Activated naive CD8-positive, alpha-beta T cell (primary cell): ENCODE measurements at regions not wholly inside any gene's neighbourhood (a gene's known extent, or its start where the extent isn't known, plus 50 kb on each side); places are given as distances from the start of the nearest gene placed in this dataset.

Source experiments
- H3K27ac Mint-ChIP-seq: one replicate; pipeline ENCODE4 v1.8.0; 2021; ENCODE audit warnings: mixed read lengths
- H3K27me3 Mint-ChIP-seq: one replicate; pipeline ENCODE4 v1.8.0; 2021; ENCODE audit warnings: mixed read lengths
- H3K36me3 Mint-ChIP-seq: one replicate; pipeline ENCODE4 v1.8.0; 2021; ENCODE audit warnings: mixed read lengths
- H3K4me1 Mint-ChIP-seq: one replicate; pipeline ENCODE4 v1.8.0; 2021; ENCODE audit warnings: low read depth, mixed read lengths
- H3K4me3 Mint-ChIP-seq: one replicate; pipeline ENCODE4 v1.8.0; 2021; ENCODE audit warnings: mild to moderate bottlenecking, mixed read lengths
- H3K9me3 Mint-ChIP-seq: one replicate; pipeline ENCODE4 v1.8.0; 2021; ENCODE audit warnings: low read depth, mixed read lengths

DNA sequence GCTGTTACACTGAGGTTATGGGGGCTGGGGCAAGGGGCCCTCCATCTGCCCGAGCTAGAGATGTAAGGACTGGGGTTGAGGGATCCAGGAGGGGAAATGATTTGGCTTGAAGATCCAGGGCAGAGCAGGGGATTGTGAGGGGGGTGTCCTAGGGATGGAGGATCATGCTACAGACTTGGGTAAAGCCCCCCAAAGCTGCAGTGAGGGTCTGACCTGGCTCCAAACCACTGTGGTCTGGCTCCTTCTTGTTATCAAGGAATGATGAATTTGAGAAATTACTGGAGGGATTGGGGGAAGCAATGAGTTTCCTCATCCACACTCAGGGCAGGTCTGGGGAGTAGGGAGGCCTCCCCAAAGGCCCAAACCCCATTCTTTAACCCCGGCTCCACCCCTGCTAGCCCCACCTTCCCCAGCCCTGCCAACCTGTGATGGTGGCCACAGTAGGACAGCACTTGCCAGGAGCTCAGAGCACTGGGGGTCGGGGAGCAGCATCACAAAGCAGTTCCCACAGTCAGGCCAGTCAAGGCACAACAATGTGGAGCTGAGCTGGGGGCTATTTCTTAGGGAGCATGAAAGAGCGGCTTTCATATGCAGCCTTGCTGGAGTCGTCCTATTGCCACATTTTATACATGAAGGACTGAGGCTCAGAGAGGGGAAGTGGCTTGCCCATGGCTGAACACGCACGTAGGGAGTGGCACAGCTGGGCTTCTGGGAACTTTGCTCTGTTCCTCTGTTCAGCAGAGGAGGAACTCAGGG lies 165.5 kb downstream of the EFNB1 start:
- Mint-ChIP-seq H3K9me3 (no peaks in the 10 kb centered on the region), H3K4me3 (no peak overlapping the region), H3K4me1 (no peaks in the 10 kb centered on the region), H3K27ac (no peak overlapping the region), H3K36me3 (no peaks in the 10 kb centered on the region), H3K27me3 (no peaks in the 10 kb centered on the region)

DNA sequence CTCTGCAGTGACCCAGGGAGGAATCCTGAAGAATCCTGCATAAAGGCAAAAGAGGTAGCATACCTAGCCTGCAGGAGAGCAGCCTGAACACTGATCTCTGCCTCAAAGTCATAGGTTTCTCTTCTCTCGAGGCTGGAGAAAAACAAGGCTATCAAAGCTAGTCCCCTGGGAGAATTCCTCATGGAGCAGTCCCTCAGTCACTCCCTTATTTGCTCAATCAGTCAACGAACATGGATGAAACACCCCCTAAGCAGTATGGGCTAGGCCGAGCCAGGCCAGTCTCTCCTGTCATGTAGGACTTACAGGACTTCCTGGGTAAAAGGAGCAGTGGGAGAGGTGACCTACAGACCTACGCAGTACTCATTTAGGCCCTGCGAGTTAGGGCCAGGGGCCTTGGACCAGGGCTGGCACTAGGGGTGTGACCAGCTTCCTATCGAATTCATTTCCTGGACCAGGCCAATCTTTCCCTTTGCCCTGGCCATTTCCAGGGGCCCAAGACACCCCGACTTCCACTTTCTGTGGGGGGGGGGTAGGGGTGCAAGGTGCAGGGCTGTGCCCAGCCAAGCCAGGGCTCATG lies 164.1 kb downstream of the EFNB1 start:
- H3K36me3 Mint-ChIP-seq = no peaks in the 10 kb centered on the region
- no peak overlapping the region for H3K4me3 Mint-ChIP-seq
- H3K9me3 Mint-ChIP-seq = no peaks in the 10 kb centered on the region
- no peaks in the 10 kb centered on the region for H3K4me1 Mint-ChIP-seq
- no peak overlapping the region for H3K27ac Mint-ChIP-seq
- no peaks in the 10 kb centered on the region for H3K27me3 Mint-ChIP-seq

DNA sequence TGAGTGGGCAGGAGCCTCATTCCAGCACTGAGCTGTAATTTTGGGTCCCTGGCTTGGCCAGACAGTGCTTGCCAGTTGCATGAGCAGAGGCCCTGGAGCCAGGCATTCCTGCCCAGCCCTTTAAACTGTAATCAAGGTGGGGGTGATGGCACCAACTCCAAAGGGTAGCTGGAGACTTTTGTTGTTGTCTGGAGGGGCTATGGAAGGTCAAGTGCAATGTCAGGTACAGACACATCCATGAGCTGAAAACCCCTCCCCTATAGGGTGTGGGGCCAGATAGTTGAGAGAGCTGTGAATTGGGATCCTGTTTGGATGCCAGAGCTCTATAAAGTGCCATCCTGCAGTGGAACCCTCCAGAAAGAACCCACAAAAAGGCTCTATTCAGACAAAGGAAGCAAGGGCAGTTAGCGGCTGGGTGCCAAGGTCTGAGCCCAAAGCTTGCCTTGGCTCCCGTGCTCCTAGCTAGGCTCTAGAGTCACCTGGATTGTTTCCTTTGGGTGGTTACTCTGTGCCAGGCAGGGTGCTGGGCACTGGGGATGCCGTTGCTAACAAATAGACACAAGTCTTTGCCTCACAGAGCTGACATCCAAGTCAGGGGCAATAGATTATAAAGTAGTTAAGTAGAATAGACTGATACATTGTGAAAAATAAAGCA lies 163.0 kb downstream of the EFNB1 start:
- Mint-ChIP-seq H3K36me3 (no peaks in the 10 kb centered on the region), H3K4me3 (no peak overlapping the region), H3K27me3 (no peaks in the 10 kb centered on the region), H3K9me3 (no peaks in the 10 kb centered on the region), H3K4me1 (no peaks in the 10 kb centered on the region), H3K27ac (no peak overlapping the region)

DNA sequence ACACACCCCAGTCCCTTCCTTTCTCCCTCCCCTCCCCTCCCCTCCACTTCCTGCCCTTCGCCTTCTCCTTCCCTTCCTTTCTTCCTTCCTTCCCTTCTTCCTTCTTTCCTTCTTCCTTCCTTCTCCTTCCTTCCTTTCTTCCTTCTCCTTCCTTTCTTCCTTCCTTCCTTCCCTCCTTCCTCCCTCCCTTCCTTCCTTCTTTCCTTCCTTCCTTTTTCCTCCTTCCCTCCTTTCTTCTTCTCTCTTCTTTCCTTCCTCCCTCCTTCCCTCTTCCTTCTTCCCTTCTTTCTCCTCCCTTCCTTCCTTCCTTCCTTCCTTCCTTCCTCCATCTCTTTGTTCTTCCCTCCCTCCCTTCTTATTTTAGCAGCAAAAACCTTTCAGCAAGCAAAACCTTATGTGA lies 162.1 kb downstream of the EFNB1 start:
- no peaks in the 10 kb centered on the region for H3K4me1 Mint-ChIP-seq
- no peak overlapping the region for H3K4me3 Mint-ChIP-seq
- no peaks in the 10 kb centered on the region for H3K36me3 Mint-ChIP-seq
- no peaks in the 10 kb centered on the region for H3K9me3 Mint-ChIP-seq
- H3K27ac Mint-ChIP-seq = no peak overlapping the region
- no peaks in the 10 kb centered on the region for H3K27me3 Mint-ChIP-seq

DNA sequence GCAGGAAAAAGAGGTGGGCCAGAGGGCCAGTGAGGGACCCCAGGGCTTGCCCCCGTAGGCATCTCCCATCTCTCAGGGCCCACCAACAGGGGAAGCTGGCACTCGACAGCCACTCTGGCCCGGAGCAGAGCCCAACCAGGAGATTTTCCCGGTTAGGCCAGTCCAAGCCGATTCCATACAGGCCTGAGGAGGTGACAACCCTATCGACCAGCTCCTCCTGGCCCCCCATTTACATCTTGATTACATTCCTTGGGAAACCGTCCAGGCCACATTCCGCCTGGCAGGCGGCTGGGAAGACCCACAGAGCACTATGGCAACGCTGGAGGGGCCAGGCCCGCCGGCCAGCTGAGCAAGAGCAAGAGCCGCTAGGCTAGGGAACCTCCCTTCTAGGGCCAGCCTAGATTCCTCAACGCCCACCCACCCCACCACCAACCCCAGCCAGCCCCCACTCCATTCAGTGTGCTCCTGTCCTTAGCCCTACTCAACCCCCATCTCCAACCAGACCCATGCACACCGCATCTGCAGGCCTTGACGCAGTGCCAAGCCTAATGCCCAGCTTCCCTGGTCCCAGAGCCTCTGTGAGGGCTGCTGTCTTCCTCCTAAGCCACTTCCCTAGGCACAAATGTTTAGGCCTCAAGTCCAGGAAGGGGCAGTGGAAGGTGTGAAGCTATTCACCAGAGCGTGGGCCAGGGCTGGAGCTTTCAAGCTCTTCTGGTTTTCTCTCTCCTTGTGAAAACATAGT lies 161.2 kb downstream of the EFNB1 start:
- Mint-ChIP-seq H3K36me3 (no peaks in the 10 kb centered on the region), H3K27me3 (no peaks in the 10 kb centered on the region), H3K27ac (no peak overlapping the region), H3K9me3 (no peaks in the 10 kb centered on the region), H3K4me3 (no peak overlapping the region), H3K4me1 (no peaks in the 10 kb centered on the region)

DNA sequence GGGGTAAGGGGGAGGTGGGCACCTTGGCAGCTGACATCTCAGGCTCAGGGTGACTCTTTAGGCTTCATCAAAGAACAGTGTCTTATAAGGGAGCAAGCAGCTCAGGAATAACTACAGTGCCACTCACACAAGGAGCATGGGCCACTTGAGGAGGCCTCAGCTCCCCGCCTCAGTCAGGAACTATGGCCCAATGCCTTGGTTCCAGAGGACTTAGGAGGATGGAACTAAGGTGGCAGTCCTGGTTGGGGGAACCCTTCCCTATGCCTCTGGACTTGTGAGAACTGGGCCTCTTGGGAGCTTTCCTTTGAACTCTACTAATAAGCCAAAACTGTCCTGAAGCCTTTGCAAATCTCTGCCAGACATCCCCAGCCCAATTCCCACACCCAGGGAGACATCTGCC lies 160.6 kb downstream of the EFNB1 start:
- H3K36me3 Mint-ChIP-seq = no peaks in the 10 kb centered on the region
- no peak overlapping the region for H3K27ac Mint-ChIP-seq
- H3K27me3 Mint-ChIP-seq = no peaks in the 10 kb centered on the region
- H3K4me1 Mint-ChIP-seq = no peaks in the 10 kb centered on the region
- no peak overlapping the region for H3K4me3 Mint-ChIP-seq
- H3K9me3 Mint-ChIP-seq = no peaks in the 10 kb centered on the region

DNA sequence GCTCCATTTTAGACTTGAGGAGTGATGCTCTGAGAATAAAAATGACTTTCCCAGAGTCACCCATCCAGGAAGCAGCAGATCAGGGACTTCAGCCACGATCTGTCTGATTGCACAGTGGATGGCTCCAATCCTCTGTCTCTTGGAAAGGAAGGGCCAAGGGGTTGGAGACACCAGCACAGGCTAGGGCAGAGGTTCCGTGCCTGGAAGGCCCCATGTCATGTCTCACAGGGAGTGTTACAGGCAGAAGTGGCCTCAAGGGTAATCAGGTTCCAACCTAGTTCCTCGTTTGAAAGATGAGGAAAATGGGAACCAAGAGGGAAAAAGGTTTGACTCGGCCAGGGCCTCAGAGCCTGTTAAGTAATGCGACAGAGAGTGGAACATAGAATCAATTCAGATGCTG lies 160.0 kb downstream of the EFNB1 start:
- no peak overlapping the region for H3K27ac Mint-ChIP-seq
- H3K36me3 Mint-ChIP-seq = no peaks in the 10 kb centered on the region
- H3K9me3 Mint-ChIP-seq = no peaks in the 10 kb centered on the region
- H3K27me3 Mint-ChIP-seq = no peaks in the 10 kb centered on the region
- H3K4me3 Mint-ChIP-seq = no peak overlapping the region
- H3K4me1 Mint-ChIP-seq = no peaks in the 10 kb centered on the region

DNA sequence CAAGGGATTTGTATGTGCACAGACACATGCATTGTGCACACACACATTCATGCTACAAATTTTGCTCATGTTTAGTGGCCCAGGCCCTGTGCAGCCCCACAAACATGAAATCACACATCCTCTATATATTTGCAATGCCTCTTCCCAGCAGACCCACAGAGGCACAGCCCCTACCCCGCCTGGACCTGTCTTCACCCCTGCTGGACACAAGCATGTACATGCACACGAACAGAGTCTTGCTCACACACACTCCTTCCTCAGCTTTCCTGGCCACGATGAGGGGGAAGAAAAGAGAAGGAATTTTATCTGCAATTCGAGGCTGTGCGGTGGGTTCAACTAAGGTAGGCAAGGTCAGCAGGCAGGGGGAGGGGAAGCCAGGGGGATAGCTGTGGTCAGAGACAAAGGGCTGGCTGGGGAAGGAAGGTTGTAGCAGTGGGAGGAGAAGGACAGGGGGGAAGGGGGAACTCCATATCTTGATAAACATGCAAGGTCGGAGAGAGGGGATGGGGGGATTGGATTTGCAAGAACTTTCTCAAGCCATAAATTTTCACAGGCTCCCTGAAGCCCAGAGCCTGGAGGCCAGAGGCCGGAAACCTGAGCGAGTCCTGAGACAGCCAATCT lies 156.4 kb downstream of the EFNB1 start:
- no peaks in the 10 kb centered on the region for H3K4me1 Mint-ChIP-seq
- H3K9me3 Mint-ChIP-seq = no peaks in the 10 kb centered on the region
- no peaks in the 10 kb centered on the region for H3K27me3 Mint-ChIP-seq
- no peak overlapping the region for H3K27ac Mint-ChIP-seq
- H3K4me3 Mint-ChIP-seq = no peak overlapping the region
- no peaks in the 10 kb centered on the region for H3K36me3 Mint-ChIP-seq

DNA sequence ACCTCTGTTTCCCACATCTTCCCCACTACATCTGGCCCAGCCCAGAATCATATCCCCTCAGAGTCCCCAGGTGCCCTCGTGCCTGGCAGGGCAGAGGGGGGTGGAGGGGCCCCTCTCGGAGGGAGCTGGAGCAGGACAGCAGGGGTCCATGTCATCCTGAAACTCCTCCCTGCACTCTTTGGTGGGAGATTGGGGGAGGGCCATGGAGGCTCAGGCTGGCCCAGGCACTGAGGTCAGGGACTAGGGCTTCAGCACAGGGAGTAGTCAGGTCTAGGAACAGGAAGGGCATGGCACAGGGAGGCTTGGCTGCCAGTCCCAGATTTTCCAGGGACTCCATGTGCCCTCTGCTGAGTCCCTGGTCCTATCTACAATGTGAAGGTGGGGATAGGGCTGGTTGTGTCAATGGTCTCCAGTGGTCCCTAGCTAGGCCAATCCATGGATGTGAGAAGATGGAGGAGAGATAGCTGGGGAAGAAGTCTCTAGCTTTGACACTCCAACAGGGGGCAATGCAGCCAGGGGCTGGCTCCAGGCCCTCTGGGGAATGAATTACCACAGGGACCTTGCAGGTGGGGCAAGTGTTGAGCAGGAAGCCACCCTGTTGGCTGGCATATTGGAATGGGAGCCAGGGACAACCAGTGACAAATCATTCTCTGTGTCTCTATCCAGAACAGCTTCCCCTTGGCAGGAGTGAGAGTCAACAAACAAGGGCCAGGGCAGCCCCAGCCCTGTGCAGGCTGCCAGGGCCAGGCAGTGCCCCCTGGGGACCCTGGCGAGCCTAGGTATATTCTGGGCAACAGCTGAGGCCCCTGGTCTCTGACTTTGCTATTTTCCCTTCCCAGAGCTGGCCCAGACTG lies 154.4 kb downstream of the EFNB1 start:
- no peak overlapping the region for H3K4me3 Mint-ChIP-seq
- H3K27ac Mint-ChIP-seq = no peak overlapping the region

DNA sequence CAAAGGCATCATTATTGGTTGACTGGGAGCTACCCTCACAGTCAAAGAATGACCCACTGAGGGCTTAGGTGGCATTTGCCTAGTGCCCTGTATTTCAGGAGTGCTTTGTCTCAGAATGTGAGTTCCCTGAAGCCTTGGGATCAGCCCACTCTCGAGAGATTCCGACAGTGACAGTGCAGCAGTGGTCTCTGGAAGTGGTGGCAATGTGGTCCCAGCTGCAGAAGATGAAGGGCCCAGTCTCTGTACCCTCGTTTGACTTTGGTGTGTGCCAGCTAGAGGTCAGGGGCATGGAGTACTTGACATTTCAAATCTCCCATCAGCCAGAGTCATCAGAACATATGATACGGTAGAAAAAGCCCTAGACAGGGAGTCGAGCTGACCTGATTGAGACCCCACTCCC lies 153.7 kb downstream of the EFNB1 start:
- Mint-ChIP-seq H3K4me3 (no peak overlapping the region), H3K27me3 (no peaks in the 10 kb centered on the region), H3K4me1 (no peaks in the 10 kb centered on the region), H3K9me3 (no peaks in the 10 kb centered on the region), H3K27ac (no peak overlapping the region), H3K36me3 (no peaks in the 10 kb centered on the region)

More for the DNA sequence above, 154.4 kb downstream of the EFNB1 start:
- no peaks in the 10 kb centered on the region for H3K36me3 Mint-ChIP-seq
- no peaks in the 10 kb centered on the region for H3K27me3 Mint-ChIP-seq
- no peaks in the 10 kb centered on the region for H3K4me1 Mint-ChIP-seq
- H3K9me3 Mint-ChIP-seq = no peaks in the 10 kb centered on the region

DNA sequence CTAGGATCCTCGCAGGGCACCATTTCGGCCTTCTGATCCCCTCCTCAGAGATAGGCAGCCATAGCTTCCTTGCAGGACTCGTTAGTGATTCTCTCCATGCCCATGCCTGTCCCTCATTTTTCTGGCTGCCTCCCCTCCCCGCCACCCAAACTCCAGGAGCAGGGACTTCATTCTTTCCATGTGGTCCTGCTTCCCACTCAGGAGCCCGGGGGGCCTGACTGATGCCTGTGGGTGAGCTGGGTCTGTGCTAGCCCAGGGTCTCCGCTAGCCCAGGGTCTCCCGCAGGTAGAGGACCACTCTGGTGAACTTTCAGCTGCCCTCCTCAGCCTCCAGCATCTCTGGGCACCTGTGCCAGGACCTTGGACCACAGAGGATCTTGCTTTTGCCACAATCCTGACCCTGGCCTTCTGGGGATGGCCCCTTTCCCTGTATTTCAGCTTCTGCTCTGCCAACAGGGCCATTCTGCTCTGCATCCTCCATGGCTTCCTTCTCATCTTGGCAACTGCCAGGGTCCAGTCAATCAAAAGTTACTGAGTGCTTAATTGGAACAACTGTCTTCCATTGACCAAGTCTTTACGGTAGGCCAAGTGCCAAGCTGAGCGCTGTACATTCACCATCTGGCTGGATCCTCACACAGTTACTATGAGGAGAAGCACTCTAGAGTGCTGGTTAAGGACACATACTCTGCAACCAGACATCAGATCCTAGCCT lies 152.2 kb downstream of the EFNB1 start:
- Mint-ChIP-seq H3K27me3 (no peaks in the 10 kb centered on the region), H3K36me3 (no peaks in the 10 kb centered on the region), H3K9me3 (no peaks in the 10 kb centered on the region), H3K27ac (no peak overlapping the region), H3K4me1 (no peaks in the 10 kb centered on the region), H3K4me3 (no peak overlapping the region)

DNA sequence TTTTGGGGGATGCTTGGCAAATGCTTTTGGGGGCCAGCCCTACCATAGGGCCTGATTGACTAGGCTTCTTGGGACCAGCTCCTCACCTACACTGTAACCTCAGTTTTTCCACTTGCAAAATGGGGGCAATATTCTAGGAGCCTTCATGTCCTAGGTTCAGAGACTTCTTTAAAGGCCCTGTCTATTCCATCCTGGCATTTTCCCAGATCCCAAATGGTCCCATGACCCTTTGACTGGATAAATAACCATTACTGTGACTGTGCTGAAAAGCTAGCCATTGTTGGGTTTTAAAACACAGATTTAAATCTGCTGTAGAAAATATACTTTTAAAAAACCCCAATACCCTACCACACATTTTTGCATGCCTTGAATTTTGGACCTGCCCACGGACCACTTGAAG lies 149.8 kb downstream of the EFNB1 start:
- Mint-ChIP-seq H3K36me3 (no peaks in the 10 kb centered on the region), H3K27me3 (no peaks in the 10 kb centered on the region), H3K27ac (no peak overlapping the region)

DNA sequence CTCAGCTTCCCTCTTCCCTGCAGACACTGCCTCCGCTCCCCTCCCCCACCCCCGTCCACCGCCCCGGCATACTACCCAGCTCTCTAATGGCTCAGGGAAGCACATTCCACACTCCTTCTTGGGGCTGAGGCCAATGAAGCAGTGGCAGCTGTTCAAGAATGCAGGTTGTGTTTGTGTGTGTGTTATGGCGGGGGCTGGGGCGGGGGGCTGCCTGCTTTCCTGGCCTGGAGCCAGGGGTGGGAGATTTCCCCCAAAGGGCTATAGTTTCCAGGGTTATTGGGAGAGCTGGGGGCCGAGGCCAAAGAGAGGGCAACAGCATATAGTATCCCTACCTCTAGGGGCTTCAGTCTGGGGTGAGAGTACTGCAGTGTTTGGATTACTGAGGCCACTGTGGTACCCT lies 149.4 kb downstream of the EFNB1 start:
- H3K4me1 Mint-ChIP-seq = no peaks in the 10 kb centered on the region
- H3K9me3 Mint-ChIP-seq = no peaks in the 10 kb centered on the region
- no peaks in the 10 kb centered on the region for H3K36me3 Mint-ChIP-seq
- no peak overlapping the region for H3K27ac Mint-ChIP-seq
- no peaks in the 10 kb centered on the region for H3K27me3 Mint-ChIP-seq
- H3K4me3 Mint-ChIP-seq = no peak overlapping the region

More for the DNA sequence above, 149.8 kb downstream of the EFNB1 start:
- Mint-ChIP-seq H3K4me1 (no peaks in the 10 kb centered on the region), H3K4me3 (no peak overlapping the region), H3K9me3 (no peaks in the 10 kb centered on the region)

DNA sequence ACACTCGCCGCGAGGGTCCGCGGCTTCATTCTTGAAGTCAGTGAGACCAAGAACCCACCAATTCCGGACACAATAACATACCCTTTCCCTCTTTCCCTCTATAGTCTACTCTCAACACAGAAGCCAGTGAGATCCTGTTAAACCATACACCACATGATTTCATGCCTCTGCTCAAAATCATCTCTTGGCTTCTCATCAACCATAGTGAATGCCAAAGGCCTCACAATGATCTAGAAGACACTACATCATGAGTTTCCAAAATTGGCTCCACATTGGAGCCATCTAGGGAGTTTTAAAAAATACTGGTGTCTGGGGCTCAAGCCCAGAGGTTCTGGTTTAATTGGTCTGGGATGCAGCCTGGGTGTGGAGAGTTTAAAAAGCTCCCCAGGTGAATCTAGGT lies 124.5 kb downstream of the EFNB1 start:
- peaks cover 5% of the 10 kb centered on the region for H3K9me3 Mint-ChIP-seq
- no peak overlapping the region for H3K4me3 Mint-ChIP-seq
- no peak overlapping the region for H3K27ac Mint-ChIP-seq
- H3K36me3 Mint-ChIP-seq = peaks cover 3% of the 10 kb centered on the region
- no peaks in the 10 kb centered on the region for H3K4me1 Mint-ChIP-seq
- peaks cover 2% of the 10 kb centered on the region for H3K27me3 Mint-ChIP-seq
